ENCODE measurements at regions not wholly inside any gene's neighbourhood (a gene's known extent, or its start where the extent isn't known, plus 50 kb on each side); places are given as distances from the start of the nearest gene placed in this dataset.

- no peak for DNase-seq
Measured at GRCh38 chr1:147463022-147463421, 78.3 kb upstream of the BCL9 start.

DNA sequence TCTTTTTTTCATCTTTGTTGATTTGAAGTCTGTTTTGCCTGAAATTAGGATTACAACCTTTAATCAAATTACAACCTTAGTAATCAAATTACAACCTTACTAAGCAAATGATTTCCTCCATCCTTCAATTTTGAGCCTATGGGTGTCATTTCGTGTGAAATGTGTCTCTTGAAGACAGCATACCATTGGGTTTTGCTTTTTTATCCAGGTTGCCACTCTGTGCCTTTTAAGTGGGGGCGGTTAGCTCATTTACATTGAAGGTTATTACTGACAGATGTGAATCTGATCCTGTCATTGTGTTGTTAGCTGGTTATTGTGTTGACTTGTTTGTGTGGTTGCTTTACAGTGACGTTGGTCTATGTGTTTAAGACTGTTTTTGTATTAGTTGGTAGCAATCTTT is 74.8 kb upstream of the BCL9 start:
- no peak for DNase-seq

- no peak for DNase-seq
Measured at GRCh38 chr1:147470079-147470478, 71.2 kb upstream of the BCL9 start.

DNA sequence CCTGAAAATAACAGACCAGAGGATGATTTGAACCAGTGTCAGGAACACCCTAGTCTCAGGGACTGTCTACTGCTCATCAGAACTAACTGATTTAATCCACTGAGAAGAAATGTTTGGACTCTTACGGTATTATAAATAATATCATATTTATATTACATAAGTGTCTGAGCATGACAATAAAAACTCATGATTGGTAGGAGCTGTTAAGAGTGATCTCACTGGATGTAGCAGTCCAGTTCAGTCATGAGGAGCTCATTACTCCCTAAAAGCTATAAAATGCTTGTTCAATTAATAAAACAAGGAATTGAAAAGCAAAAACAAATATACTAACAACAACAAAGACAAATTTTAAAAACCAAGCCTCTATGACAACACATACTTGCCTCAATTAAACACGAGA is 68.8 kb upstream of the BCL9 start:
- DNase-seq: no peak

DNA sequence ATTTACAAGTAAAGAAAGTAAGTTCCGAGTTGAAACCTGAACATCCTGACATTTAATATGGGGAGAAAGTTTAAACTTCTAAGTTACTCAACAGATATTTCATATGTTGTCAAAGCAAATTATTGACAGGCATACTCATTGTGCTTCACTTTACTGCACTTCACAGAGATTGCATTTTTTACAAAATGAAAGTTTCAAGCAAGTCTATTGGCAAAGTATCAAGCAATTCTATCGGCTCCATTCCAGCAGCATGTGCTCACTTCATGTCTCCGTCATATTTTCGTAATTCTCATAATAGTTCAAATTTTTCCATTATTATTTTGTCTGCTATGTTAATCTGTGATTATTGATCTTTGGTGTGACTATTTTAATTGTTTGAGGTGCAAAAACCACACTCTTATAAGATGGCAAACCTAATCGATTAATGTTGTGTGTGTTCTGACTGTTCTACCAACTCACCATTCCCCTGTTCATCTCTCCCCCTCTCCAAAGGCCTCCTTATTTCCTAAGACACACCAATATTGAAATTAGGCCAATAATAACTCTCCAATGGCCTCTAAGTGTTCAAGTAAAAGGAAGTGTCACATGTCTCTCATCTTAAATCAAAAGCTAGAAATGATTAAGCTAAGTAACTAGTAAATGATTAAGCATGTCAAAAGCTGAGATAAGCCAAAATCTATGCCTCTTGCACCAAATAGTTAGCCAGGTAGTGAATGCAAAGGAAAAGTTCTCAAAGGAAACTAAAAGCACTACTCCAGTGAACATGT is 68.2 kb upstream of the BCL9 start:
- DNase-seq: no peak

DNA sequence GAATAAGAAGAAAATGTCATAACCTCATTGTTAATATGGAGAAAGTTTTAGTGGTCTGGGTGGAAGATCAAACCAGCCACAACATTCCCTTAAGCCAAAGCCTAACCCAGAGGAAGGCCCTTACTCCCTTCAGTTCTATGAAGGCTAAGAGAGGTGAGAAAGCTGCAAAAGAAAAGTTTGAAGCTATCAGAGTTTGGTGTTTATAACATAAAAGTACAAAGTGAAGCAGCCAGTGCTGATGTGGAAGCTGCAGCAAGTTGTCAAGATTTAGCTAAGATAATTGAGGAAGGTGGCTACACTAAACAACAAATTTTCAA is 67.6 kb upstream of the BCL9 start:
- no peak for DNase-seq

- no peak for DNase-seq
Measured at GRCh38 chr1:147475488-147475887, 65.8 kb upstream of the BCL9 start.

- no peak for DNase-seq
Measured at GRCh38 chr1:147478521-147478920, 62.8 kb upstream of the BCL9 start.

- no peak for DNase-seq
Measured at GRCh38 chr1:147479864-147480564, 61.3 kb upstream of the BCL9 start.

DNA sequence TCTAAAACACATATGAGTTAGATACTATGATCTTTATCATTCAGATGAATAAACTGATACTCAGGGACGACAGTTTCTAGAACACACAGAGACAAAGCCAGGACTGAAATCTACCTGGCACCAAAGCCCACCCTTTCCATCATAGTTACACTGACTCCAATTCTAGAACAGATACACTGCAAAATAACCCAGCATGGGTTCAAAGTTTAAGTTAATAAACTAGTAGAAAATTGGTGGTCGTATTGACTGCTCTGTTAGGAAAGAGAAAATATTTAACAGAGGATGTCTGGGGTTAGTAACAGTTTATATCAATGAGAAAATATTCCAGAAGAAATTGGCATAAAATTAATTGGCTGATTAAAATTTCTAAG is 60.8 kb upstream of the BCL9 start:
- no peak for DNase-seq

DNA sequence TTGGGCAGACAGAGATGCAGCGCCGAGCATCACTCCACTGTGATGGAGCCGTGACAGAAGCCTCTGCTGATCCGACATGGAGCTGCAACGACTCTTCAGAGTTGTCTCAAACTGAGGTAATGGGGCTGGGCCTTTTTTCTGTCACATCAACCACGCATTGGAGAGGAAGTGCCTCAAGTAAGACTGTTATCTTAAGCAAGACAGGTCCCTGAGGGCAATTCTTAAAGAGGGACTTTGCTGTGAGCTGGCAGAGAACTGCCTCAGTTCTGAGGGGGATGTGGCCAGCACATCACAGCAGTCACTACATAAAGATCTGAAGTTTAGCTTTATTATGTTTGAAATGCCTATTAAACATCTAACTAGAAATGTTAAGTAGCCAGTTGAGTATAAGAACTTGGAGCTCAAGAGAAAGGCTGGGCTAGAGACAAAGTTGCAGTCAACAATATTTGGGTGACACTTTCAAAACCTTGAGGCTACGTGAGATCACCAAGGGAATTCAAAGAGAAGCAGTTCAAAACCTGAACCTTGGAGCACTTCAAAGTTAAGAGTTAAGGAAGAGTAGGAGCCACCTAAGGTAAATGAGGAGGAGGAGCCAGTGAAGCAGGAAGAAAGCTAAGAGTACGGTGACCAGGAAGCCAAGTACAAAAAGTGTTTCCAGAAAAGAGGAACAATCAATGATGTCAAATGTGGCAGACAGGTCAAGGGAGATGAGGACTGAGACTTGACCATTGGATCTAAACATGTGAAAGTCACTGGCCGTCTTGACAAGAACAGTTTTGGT is 54.2 kb upstream of the BCL9 start:
- DNase-seq: no peak

- no peak for DNase-seq
Measured at GRCh38 chr1:147491098-147491497, 50.2 kb upstream of the BCL9 start.
